Esophagus muscularis mucosa (tissue), 3 donors: ENCODE measurements at regions not wholly inside any gene's neighbourhood (a gene's known extent, or its start where the extent isn't known, plus 50 kb on each side); places are given as distances from the start of the nearest gene placed in this dataset.

Source experiments
- POLR2AphosphoS5 ChIP-seq, 2 donors: sonication (generic); formaldehyde crosslinking; IDR thresholded peaks; one replicate each; pipeline ENCODE4 v1.6.1; 2017; ENCODE audit warnings: antibody characterized with exemption in 2 of 2
- TF ChIP-seq, protein P1 (sequence below), 3 experiments: fragments of 200-600 bp in 2 of 3; fragments of 450-650 bp in 1 of 3; sonication (generic) in 2 of 3; IDR thresholded peaks; one replicate each; pipeline ENCODE4 v1.5.1; 2017 to 2019; ENCODE audit warnings: antibody characterized with exemption in 3 of 3, mild to moderate bottlenecking in 2 of 3, moderate library complexity in 1 of 3

DNA sequence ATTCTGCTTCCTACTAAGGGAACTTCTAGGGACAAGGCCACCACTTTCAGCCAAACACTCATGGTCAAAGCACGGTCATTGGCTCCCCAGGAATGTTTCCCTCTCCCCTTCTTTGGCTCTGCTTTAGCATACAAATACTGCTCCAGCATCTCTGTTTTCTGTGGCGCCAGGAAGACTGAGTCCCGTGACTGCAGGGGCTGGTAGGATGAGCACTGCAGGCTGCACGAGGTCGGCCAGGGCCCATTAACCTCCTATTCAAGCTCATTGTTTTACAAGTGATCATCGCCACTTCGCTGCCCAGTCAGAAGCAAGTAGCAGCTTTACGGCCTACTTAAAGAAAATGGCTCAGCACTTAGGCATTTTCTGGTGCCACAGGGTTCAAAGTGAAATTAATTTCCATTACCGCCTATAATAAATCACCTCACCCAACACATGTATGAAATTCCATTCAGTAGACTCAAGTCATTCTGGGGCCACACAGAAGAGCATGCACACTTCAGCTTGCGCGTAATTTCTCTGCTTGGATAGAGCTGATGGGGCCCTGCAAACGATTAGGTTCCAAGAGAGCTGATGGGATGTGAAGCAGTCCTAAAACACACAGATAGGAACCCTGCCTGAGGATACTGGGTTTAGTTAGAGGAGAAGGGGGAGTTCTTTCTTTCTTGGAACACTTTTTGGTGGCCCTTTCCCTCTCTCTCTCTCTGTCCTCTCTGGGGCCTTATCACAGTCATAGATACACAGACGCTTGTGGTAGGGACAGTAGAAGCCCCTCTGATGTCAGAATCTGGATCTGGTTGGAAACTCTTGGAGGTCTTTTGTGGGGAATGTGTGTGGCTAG, 173.7 kb downstream of the KIF18A start:
- TF ChIP-seq, protein P1, sequence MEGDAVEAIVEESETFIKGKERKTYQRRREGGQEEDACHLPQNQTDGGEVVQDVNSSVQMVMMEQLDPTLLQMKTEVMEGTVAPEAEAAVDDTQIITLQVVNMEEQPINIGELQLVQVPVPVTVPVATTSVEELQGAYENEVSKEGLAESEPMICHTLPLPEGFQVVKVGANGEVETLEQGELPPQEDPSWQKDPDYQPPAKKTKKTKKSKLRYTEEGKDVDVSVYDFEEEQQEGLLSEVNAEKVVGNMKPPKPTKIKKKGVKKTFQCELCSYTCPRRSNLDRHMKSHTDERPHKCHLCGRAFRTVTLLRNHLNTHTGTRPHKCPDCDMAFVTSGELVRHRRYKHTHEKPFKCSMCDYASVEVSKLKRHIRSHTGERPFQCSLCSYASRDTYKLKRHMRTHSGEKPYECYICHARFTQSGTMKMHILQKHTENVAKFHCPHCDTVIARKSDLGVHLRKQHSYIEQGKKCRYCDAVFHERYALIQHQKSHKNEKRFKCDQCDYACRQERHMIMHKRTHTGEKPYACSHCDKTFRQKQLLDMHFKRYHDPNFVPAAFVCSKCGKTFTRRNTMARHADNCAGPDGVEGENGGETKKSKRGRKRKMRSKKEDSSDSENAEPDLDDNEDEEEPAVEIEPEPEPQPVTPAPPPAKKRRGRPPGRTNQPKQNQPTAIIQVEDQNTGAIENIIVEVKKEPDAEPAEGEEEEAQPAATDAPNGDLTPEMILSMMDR (IDR thresholded peaks at IDR 0.05), result no peak
- TF ChIP-seq POLR2AphosphoS5 (IDR thresholded peaks at IDR 0.05), result no peak
